Effector memory CD8-positive, alpha-beta T cell (primary cell): ENCODE measurements at regions not wholly inside any gene's neighbourhood (a gene's known extent, or its start where the extent isn't known, plus 50 kb on each side); places are given as distances from the start of the nearest gene placed in this dataset.
"Not testable (repeated sequence)": the region's sequence is repeated elsewhere in the genome, so short reads cannot be mapped to it uniquely, and the experiment has no call there.

Source experiments
- ATAC-seq: fragments of 150-1000 bp; cut with Tn5 transposase; replicated peaks from 2 replicates; pipeline ENCODE4 v1.10.0; 2021; ENCODE audit warnings: mild to moderate bottlenecking, moderate library complexity
- DNase-seq, 3 experiments: peaks; one replicate each; pipeline ENCODE4 v3.0.0; 2021
- H3K27ac Mint-ChIP-seq, 2 donors: one replicate each; pipeline ENCODE4 v1.8.0; 2022; ENCODE audit warnings: mild to moderate bottlenecking in 2 of 2, mixed read lengths in 2 of 2, moderate library complexity in 2 of 2
- H3K27me3 Mint-ChIP-seq, 2 donors: one replicate each; pipeline ENCODE4 v1.8.0; 2022; ENCODE audit warnings: mixed read lengths in 2 of 2
- H3K36me3 Mint-ChIP-seq: one replicate; pipeline ENCODE4 v1.8.0; 2022; ENCODE audit warnings: mild to moderate bottlenecking, moderate library complexity, mixed read lengths; ENCODE audit not compliant: insufficient read depth
- H3K4me1 Mint-ChIP-seq, 2 donors: one replicate each; pipeline ENCODE4 v1.8.0; 2022; ENCODE audit warnings: low read depth in 2 of 2, mixed read lengths in 2 of 2
- H3K4me3 Mint-ChIP-seq, 2 donors: one replicate each; pipeline ENCODE4 v1.8.0; 2022; ENCODE audit warnings: mild to moderate bottlenecking in 2 of 2, mixed read lengths in 2 of 2, moderate library complexity in 2 of 2
- H3K9me3 Mint-ChIP-seq, 2 donors: one replicate each; pipeline ENCODE4 v1.8.0; 2022; ENCODE audit warnings: mixed read lengths in 2 of 2

GRCh38 chr15:25250906-25251622 lies 187.8 kb downstream of the UBE3A start:
- Mint-ChIP-seq H3K27me3 (no peaks in the 10 kb centered on the region), H3K36me3 (peaks cover 3% of the 10 kb centered on the region), H3K9me3 (peaks cover 5 to 9% of the 10 kb centered on the region in 2 donors), H3K4me3 (no peak overlapping the region), H3K4me1 (no peaks in the 10 kb centered on the region), H3K27ac (no peak overlapping the region)
- ATAC-seq (no peak), DNase-seq (no peak)

GRCh38 chr15:25251700-25252390 lies 187.0 kb downstream of the UBE3A start:
- Mint-ChIP-seq H3K36me3 (peaks cover 3% of the 10 kb centered on the region), H3K4me1 (no peaks in the 10 kb centered on the region), H3K27ac (no peak overlapping the region), H3K27me3 (no peaks in the 10 kb centered on the region), H3K4me3 (no peak overlapping the region), H3K9me3 (peaks cover 7 to 14% of the 10 kb centered on the region in 2 donors)
- DNase-seq (no peak), ATAC-seq (no peak)

GRCh38 chr15:25253048-25253973 lies 185.5 kb downstream of the UBE3A start:
- not testable (repeated sequence) for H3K27ac Mint-ChIP-seq, DNase-seq, H3K36me3 Mint-ChIP-seq, H3K4me1 Mint-ChIP-seq, ATAC-seq, H3K27me3 Mint-ChIP-seq, H3K4me3 Mint-ChIP-seq
- H3K9me3 Mint-ChIP-seq = peaks cover 4 to 18% of the 10 kb centered on the region in 2 donors

GRCh38 chr15:25268166-25268565 lies 170.7 kb downstream of the UBE3A start:
- no peak overlapping the region for H3K27ac Mint-ChIP-seq
- no peaks in the 10 kb centered on the region for H3K36me3 Mint-ChIP-seq
- no peak overlapping the region for H3K4me3 Mint-ChIP-seq
- H3K4me1 Mint-ChIP-seq = no peaks in the 10 kb centered on the region
- H3K9me3 Mint-ChIP-seq = peaks cover 0 to 5% of the 10 kb centered on the region in 2 donors
- ATAC-seq = no peak
- no peak for DNase-seq
- H3K27me3 Mint-ChIP-seq = no peaks in the 10 kb centered on the region
